ENCODE measurements at regions not wholly inside any gene's neighbourhood (a gene's known extent, or its start where the extent isn't known, plus 50 kb on each side); places are given as distances from the start of the nearest gene placed in this dataset.

DNA sequence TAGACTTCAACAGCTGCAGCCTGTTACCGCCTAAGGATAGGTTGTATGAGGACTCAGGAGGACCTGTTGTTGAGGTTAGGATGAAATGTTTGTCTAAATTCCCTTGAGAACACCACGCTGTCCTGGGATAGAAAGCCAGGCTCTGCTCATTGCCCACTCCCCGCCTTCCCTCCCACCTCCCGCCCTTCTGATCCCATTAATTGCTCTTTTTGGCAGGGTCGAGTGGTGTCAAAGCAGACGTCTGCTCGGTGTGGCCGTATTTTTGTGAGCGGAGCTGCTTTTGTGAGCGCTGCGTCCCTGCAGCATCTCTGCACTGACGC lies 62.3 kb downstream of the SPATA31C2 start:
- TF ChIP-seq POLR2A (IDR thresholded peaks at IDR 0.05), result no peak
- TF ChIP-seq, protein P1, sequence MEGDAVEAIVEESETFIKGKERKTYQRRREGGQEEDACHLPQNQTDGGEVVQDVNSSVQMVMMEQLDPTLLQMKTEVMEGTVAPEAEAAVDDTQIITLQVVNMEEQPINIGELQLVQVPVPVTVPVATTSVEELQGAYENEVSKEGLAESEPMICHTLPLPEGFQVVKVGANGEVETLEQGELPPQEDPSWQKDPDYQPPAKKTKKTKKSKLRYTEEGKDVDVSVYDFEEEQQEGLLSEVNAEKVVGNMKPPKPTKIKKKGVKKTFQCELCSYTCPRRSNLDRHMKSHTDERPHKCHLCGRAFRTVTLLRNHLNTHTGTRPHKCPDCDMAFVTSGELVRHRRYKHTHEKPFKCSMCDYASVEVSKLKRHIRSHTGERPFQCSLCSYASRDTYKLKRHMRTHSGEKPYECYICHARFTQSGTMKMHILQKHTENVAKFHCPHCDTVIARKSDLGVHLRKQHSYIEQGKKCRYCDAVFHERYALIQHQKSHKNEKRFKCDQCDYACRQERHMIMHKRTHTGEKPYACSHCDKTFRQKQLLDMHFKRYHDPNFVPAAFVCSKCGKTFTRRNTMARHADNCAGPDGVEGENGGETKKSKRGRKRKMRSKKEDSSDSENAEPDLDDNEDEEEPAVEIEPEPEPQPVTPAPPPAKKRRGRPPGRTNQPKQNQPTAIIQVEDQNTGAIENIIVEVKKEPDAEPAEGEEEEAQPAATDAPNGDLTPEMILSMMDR (IDR thresholded peaks at IDR 0.05), result no peak
